Left ventricle myocardium inferior (tissue), 1 donor: ENCODE measurements at regions not wholly inside any gene's neighbourhood (a gene's known extent, or its start where the extent isn't known, plus 50 kb on each side); places are given as distances from the start of the nearest gene placed in this dataset.
"Not testable (repeated sequence)": the region's sequence is repeated elsewhere in the genome, so short reads cannot be mapped to it uniquely, and the experiment has no call there.

ENCODE experiments used
- DNase-seq: peaks from one replicate; pipeline ENCODE4 v3.0.0-alpha.2; 2020
- H3K27ac ChIP-seq: fragments of 200-600 bp; replicated peaks from 2 replicates; pipeline ENCODE4 v1.8.0; 2021
- H3K27me3 ChIP-seq: fragments of 200-600 bp; 2 replicates; pipeline ENCODE4 v1.8.0; 2021; ENCODE audit warnings: low read depth
- H3K36me3 ChIP-seq: fragments of 200-600 bp; 2 replicates; pipeline ENCODE4 v1.8.0; 2021
- H3K4me1 ChIP-seq: fragments of 200-600 bp; 2 replicates; pipeline ENCODE4 v1.8.0; 2021
- H3K4me3 ChIP-seq: fragments of 200-600 bp; 2 replicates; pipeline ENCODE4 v1.8.0; 2021; ENCODE audit warnings: mild to moderate bottlenecking, moderate library complexity
- H3K9me3 ChIP-seq: fragments of 200-600 bp; replicated peaks from 2 replicates; pipeline ENCODE4 v1.8.0; 2021
- intact Hi-C: fragments of 100-400 bp; cut with micrococcal nuclease; formaldehyde crosslinking; loops from one replicate; pipeline ENCODE4 v1.11.0; 2022
- donor health status: DM: no; HTN: yes; CAD: no; lungs with severe emphysema.

GRCh38 chr11:49585495-49585894 is 366.7 kb upstream of the OR4C13 start:
- H3K27me3 ChIP-seq, DNase-seq, H3K4me3 ChIP-seq, H3K9me3 ChIP-seq, H3K36me3 ChIP-seq, intact Hi-C loops, H3K4me1 ChIP-seq, H3K27ac ChIP-seq: not testable (repeated sequence)

GRCh38 chr11:49608892-49609291 is 343.3 kb upstream of the OR4C13 start:
- H3K27me3 ChIP-seq, H3K4me1 ChIP-seq, H3K36me3 ChIP-seq, H3K4me3 ChIP-seq, DNase-seq, H3K9me3 ChIP-seq, H3K27ac ChIP-seq, intact Hi-C loops: not testable (repeated sequence)

GRCh38 chr11:49623872-49624271 is 328.3 kb upstream of the OR4C13 start:
- H3K27me3 ChIP-seq, intact Hi-C loops, H3K27ac ChIP-seq, H3K4me1 ChIP-seq, H3K4me3 ChIP-seq, H3K36me3 ChIP-seq, DNase-seq, H3K9me3 ChIP-seq: not testable (repeated sequence)

GRCh38 chr11:49670705-49671104 is 281.5 kb upstream of the OR4C13 start:
- H3K9me3 ChIP-seq, H3K4me1 ChIP-seq, H3K27ac ChIP-seq, H3K36me3 ChIP-seq, intact Hi-C loops, DNase-seq, H3K4me3 ChIP-seq, H3K27me3 ChIP-seq: not testable (repeated sequence)

GRCh38 chr11:49702121-49702520 is 250.1 kb upstream of the OR4C13 start:
- H3K4me1 ChIP-seq, intact Hi-C loops, H3K4me3 ChIP-seq, DNase-seq, H3K27me3 ChIP-seq, H3K9me3 ChIP-seq, H3K27ac ChIP-seq, H3K36me3 ChIP-seq: not testable (repeated sequence)

GRCh38 chr11:49750447-49750846 is 201.7 kb upstream of the OR4C13 start:
- H3K4me3 ChIP-seq, intact Hi-C loops: not testable (repeated sequence)

GRCh38 chr11:49750960-49751359 is 201.2 kb upstream of the OR4C13 start:
- H3K36me3 ChIP-seq, DNase-seq, H3K4me3 ChIP-seq, intact Hi-C loops, H3K9me3 ChIP-seq, H3K4me1 ChIP-seq, H3K27ac ChIP-seq, H3K27me3 ChIP-seq: not testable (repeated sequence)

More at GRCh38 chr11:49750447-49750846, 201.7 kb upstream of the OR4C13 start:
- not testable (repeated sequence) for H3K9me3 ChIP-seq, H3K27ac ChIP-seq, H3K36me3 ChIP-seq, DNase-seq, H3K27me3 ChIP-seq, H3K4me1 ChIP-seq

- H3K4me3 ChIP-seq, H3K27me3 ChIP-seq, H3K36me3 ChIP-seq, H3K27ac ChIP-seq, DNase-seq, H3K9me3 ChIP-seq, intact Hi-C loops, H3K4me1 ChIP-seq: not testable (repeated sequence)
Measured at GRCh38 chr11:49780791-49781190, 171.4 kb upstream of the OR4C13 start.

GRCh38 chr11:49782000-49782399 is 170.2 kb upstream of the OR4C13 start:
- H3K27me3 ChIP-seq, H3K9me3 ChIP-seq, intact Hi-C loops, H3K27ac ChIP-seq, H3K4me1 ChIP-seq, DNase-seq, H3K36me3 ChIP-seq, H3K4me3 ChIP-seq: not testable (repeated sequence)

- H3K27me3 ChIP-seq, DNase-seq, H3K36me3 ChIP-seq, intact Hi-C loops, H3K9me3 ChIP-seq, H3K4me3 ChIP-seq, H3K27ac ChIP-seq, H3K4me1 ChIP-seq: not testable (repeated sequence)
Measured at GRCh38 chr11:49783841-49784240, 168.3 kb upstream of the OR4C13 start.

GRCh38 chr11:49789787-49790186 is 162.4 kb upstream of the OR4C13 start:
- H3K9me3 ChIP-seq, H3K27ac ChIP-seq, H3K4me1 ChIP-seq, DNase-seq, H3K4me3 ChIP-seq, intact Hi-C loops, H3K36me3 ChIP-seq, H3K27me3 ChIP-seq: not testable (repeated sequence)

GRCh38 chr11:49798206-49798837 is 153.9 kb upstream of the OR4C13 start:
- intact Hi-C loops, H3K4me1 ChIP-seq, H3K27ac ChIP-seq, H3K4me3 ChIP-seq, H3K27me3 ChIP-seq, DNase-seq, H3K9me3 ChIP-seq, H3K36me3 ChIP-seq: not testable (repeated sequence)

GRCh38 chr11:49817705-49818430 is 134.3 kb upstream of the OR4C13 start:
- H3K27ac ChIP-seq, intact Hi-C loops, H3K4me1 ChIP-seq, DNase-seq, H3K36me3 ChIP-seq, H3K4me3 ChIP-seq, H3K27me3 ChIP-seq: not testable (repeated sequence)
- peaks cover 13% of the 10 kb centered on the region for H3K9me3 ChIP-seq

- DNase-seq, H3K27me3 ChIP-seq, H3K27ac ChIP-seq, H3K4me1 ChIP-seq, H3K36me3 ChIP-seq, H3K9me3 ChIP-seq, H3K4me3 ChIP-seq, intact Hi-C loops: not testable (repeated sequence)
Measured at GRCh38 chr11:49823188-49823587, 129.0 kb upstream of the OR4C13 start.
